H1 (cell line): ENCODE measurements at regions not wholly inside any gene's neighbourhood (a gene's known extent, or its start where the extent isn't known, plus 50 kb on each side); places are given as distances from the start of the nearest gene placed in this dataset.

Experiments used
- CTCF ChIA-PET: fragments of 300-600 bp; sonication (Branson Sonifier 250); formaldehyde crosslinking; loops from one replicate; lab custom pipeline; 2021; ENCODE audit not compliant: partially characterized antibody; lab: Charles Lee
- POLR2A ChIA-PET: fragments of 300-600 bp; sonication (Branson Sonifier 250); formaldehyde crosslinking; loops from one replicate; lab custom pipeline; 2021; ENCODE audit warnings: inconsistent platforms; ENCODE audit not compliant: partially characterized antibody; lab: Charles Lee
- DNase-seq, 2 experiments: peaks; one replicate each; pipeline versions ENCODE4 v3.0.0 to v3.0.0-alpha.2; 2010 to 2022; ENCODE audit warnings: low spot score in 2 of 2, low read depth in 1 of 2, mixed read lengths in 1 of 2
- FAIRE-seq: peaks from 2 replicates; lab custom pipeline; 2011; peaks lifted over from hg19 to GRCh38; lab: Jason Lieb, UNC
- H2AFZ ChIP-seq: 2 replicates; pipeline ENCODE4 v1.8.1; 2012; ENCODE audit warnings: low read length, inconsistent platforms
- H2AK5ac ChIP-seq: 2 replicates; pipeline ENCODE4 v1.6.1; 2013; ENCODE audit warnings: low read depth, low read length
- H2BK120ac ChIP-seq: replicated peaks from 2 replicates; pipeline ENCODE3; 2013; ENCODE audit warnings: low read depth, low read length, inconsistent platforms
- H2BK12ac ChIP-seq: 2 replicates; pipeline ENCODE4 v1.6.1; 2013; ENCODE audit warnings: low read depth, low read length
- H2BK15ac ChIP-seq: 2 replicates; pipeline ENCODE4 v1.6.1; 2013; ENCODE audit warnings: low read length
- H2BK20ac ChIP-seq: 2 replicates; pipeline ENCODE4 v1.6.1; 2013; ENCODE audit warnings: low read length
- H2BK5ac ChIP-seq: 2 replicates; pipeline ENCODE4 v1.6.1; 2013; ENCODE audit warnings: low read depth, low read length
- H3K14ac ChIP-seq: 2 replicates; pipeline ENCODE4 v1.6.1; 2013; ENCODE audit warnings: inconsistent platforms; ENCODE audit not compliant: insufficient read length
- H3K18ac ChIP-seq: 2 replicates; pipeline ENCODE4 v1.6.1; 2013; ENCODE audit warnings: low read length; ENCODE audit errors: extremely low read depth
- H3K23ac ChIP-seq: 2 replicates; pipeline ENCODE4 v1.6.1; 2013; ENCODE audit warnings: inconsistent platforms; ENCODE audit not compliant: insufficient read length
- H3K23me2 ChIP-seq: 2 replicates; pipeline ENCODE4 v1.6.1; 2013; ENCODE audit warnings: low read depth, low read length
- H3K27ac ChIP-seq: 2 replicates; pipeline ENCODE4 v1.6.1; 2011; ENCODE audit warnings: low read depth, low read length, inconsistent platforms
- H3K27me3 ChIP-seq, 4 experiments: replicated peaks in 1 of 4; 1 replicate in 1 of 4; 2 replicates in 3 of 4; pipeline versions ENCODE4 v1.6.1 to v1.8.1; 2011 to 2013; ENCODE audit warnings: low read length in 3 of 4, mild to moderate bottlenecking in 3 of 4, inconsistent platforms in 2 of 4, mixed read lengths in 2 of 4, moderate library complexity in 1 of 4; ENCODE audit not compliant: control insufficient read depth in 3 of 4, insufficient read depth in 3 of 4; ENCODE audit errors: extremely low read depth in 1 of 4
- H3K36me3 ChIP-seq, 4 experiments: 2 replicates each; pipeline versions ENCODE4 v1.6.1 to v1.8.1; 2011 to 2013; ENCODE audit warnings: mild to moderate bottlenecking in 4 of 4, low read length in 3 of 4, moderate library complexity in 2 of 4, control low read depth in 1 of 4, inconsistent platforms in 1 of 4; ENCODE audit not compliant: insufficient read depth in 4 of 4, control insufficient read depth in 2 of 4
- H3K4ac ChIP-seq: replicated peaks from 2 replicates; pipeline ENCODE3; 2013; ENCODE audit warnings: low read length, low read depth, mixed read lengths, inconsistent platforms; ENCODE audit not compliant: insufficient read length
- H3K4me1 ChIP-seq, 4 experiments: replicated peaks in 1 of 4; 1 replicate in 1 of 4; 2 replicates in 3 of 4; pipeline versions ENCODE4 v1.6.1 to v1.8.1; 2011 to 2013; ENCODE audit warnings: low read length in 3 of 4, inconsistent platforms in 2 of 4, mixed read lengths in 1 of 4; ENCODE audit not compliant: insufficient read depth in 4 of 4, control insufficient read depth in 3 of 4
- H3K4me2 ChIP-seq, 2 experiments: 2 replicates each; pipeline versions ENCODE4 v1.6.1 to v1.8.1; 2011 to 2013; ENCODE audit warnings: low read depth in 2 of 2, low read length in 2 of 2, control low read depth in 1 of 2, inconsistent platforms in 1 of 2, mild to moderate bottlenecking in 1 of 2; ENCODE audit not compliant: insufficient read depth in 1 of 2
- H3K4me3 ChIP-seq, 4 experiments: fragments of 200-600, 300-600 bp in 1 of 4; sonication (generic), shearing (Covaris generic), sonication (Bioruptor Twin) in 1 of 4; 2 replicates each; pipeline versions ENCODE4 v1.5.1 to v1.8.1; 2011 to 2016; ENCODE audit warnings: low read length in 4 of 4, low read depth in 3 of 4, control low read depth in 2 of 4, inconsistent platforms in 2 of 4, mild to moderate bottlenecking in 2 of 4, mixed read lengths in 1 of 4, moderate library complexity in 1 of 4; ENCODE audit not compliant: insufficient read depth in 2 of 4; ENCODE audit errors: extremely low read depth in 1 of 4
- H3K56ac ChIP-seq: replicated peaks from 2 replicates; pipeline ENCODE3; 2013; ENCODE audit warnings: low read depth, mild to moderate bottlenecking, mixed read lengths, low read length, inconsistent platforms; ENCODE audit not compliant: insufficient read length
- H3K79me1 ChIP-seq: 2 replicates; pipeline ENCODE4 v1.6.1; 2013; ENCODE audit warnings: low read depth, low read length, control low read depth
- H3K79me2 ChIP-seq, 2 experiments: 2 replicates each; pipeline versions ENCODE4 v1.6.1 to v1.8.1; 2012 to 2013; ENCODE audit warnings: low read length in 2 of 2, mild to moderate bottlenecking in 2 of 2, inconsistent platforms in 1 of 2; ENCODE audit not compliant: insufficient read depth in 2 of 2, control insufficient read depth in 1 of 2
- H3K9ac ChIP-seq, 4 experiments: replicated peaks in 1 of 4; 1 replicate in 1 of 4; 2 replicates in 3 of 4; pipeline versions ENCODE4 v1.6.1 to v1.8.1; 2011 to 2013; ENCODE audit warnings: low read depth in 3 of 4, low read length in 3 of 4, control low read depth in 2 of 4, mild to moderate bottlenecking in 2 of 4, moderate library complexity in 2 of 4, inconsistent platforms in 1 of 4; ENCODE audit errors: extremely low read depth in 1 of 4
- H3K9me3 ChIP-seq, 2 experiments: 2 replicates each; pipeline versions ENCODE4 v1.6.1 to v1.8.1; 2012 to 2013; ENCODE audit warnings: mild to moderate bottlenecking in 2 of 2, moderate library complexity in 2 of 2, control low read depth in 1 of 2, inconsistent platforms in 1 of 2, low read depth in 1 of 2, low read length in 1 of 2, mixed read lengths in 1 of 2; ENCODE audit not compliant: insufficient read depth in 2 of 2
- H4K20me1 ChIP-seq, 2 experiments: replicated peaks in 1 of 2; 2 replicates each; pipeline versions ENCODE3 to v1.8.1; 2011 to 2013; ENCODE audit warnings: inconsistent platforms in 2 of 2, low read length in 2 of 2, mild to moderate bottlenecking in 1 of 2; ENCODE audit not compliant: insufficient read depth in 2 of 2, control insufficient read depth in 1 of 2
- H4K5ac ChIP-seq: 2 replicates; pipeline ENCODE4 v1.6.1; 2013; ENCODE audit warnings: low read length, low read depth, mixed read lengths, inconsistent platforms; ENCODE audit not compliant: insufficient read length
- H4K8ac ChIP-seq: 2 replicates; pipeline ENCODE4 v1.8.0; 2013; ENCODE audit warnings: mild to moderate bottlenecking, moderate library complexity, low read length, inconsistent platforms; ENCODE audit not compliant: insufficient read depth; ENCODE audit errors: extremely low read depth
- H4K91ac ChIP-seq: replicated peaks from 2 replicates; pipeline ENCODE3; 2013; ENCODE audit warnings: low read length, mixed read lengths, inconsistent platforms; ENCODE audit not compliant: insufficient read length
- ATF2 ChIP-seq: IDR thresholded peaks from 2 replicates; pipeline ENCODE4 v1.6.1; 2012; ENCODE audit warnings: low read length, inconsistent platforms
- CEBPB ChIP-seq: IDR thresholded peaks from 2 replicates; pipeline ENCODE4 v1.6.1; 2012; ENCODE audit warnings: low read depth, low read length
- HDAC6 ChIP-seq: IDR thresholded peaks from one replicate; pipeline ENCODE4 v1.7.1; 2012; ENCODE audit warnings: low read depth, mild to moderate bottlenecking, inconsistent platforms, low read length, moderate library complexity
- SIRT6 ChIP-seq: IDR thresholded peaks from one replicate; pipeline ENCODE4 v1.7.1; 2012; ENCODE audit warnings: low read length, inconsistent platforms
- TAF7 ChIP-seq: optimal IDR thresholded peaks from 2 replicates; pipeline ENCODE3; 2011; ENCODE audit warnings: low read depth, mild to moderate bottlenecking, inconsistent platforms, low read length, moderate library complexity, borderline replicate concordance
- USF2 ChIP-seq: IDR thresholded peaks from 2 replicates; pipeline ENCODE4 v1.6.1; 2011; ENCODE audit warnings: low read length, improper control_type of control experiment
- WGBS, 2 experiments: shearing (Covaris generic) in 1 of 2; methylation state at CpG; one replicate each; pipeline versions ENCODE4 v1.1.6 to v1.1.7; 2013 to 2015; ENCODE audit warnings: low lambda C conversion rate in 2 of 2, mixed read lengths in 2 of 2, inconsistent platforms in 1 of 2, low coverage in 1 of 2, missing lambda C conversion rate in 1 of 2; ENCODE audit not compliant: insufficient replicate concordance in 2 of 2, insufficient coverage in 1 of 2, insufficient read length in 1 of 2; ENCODE audit errors: extremely low coverage in 1 of 2, missing lambda C conversion rate in 1 of 2; 5-methylcytosine and 5-hydroxymethylcytosine counted together

- no peak overlapping the region for H2AFZ ChIP-seq
- 85% methylated on average over 11 of the region's 11 CpGs; no CpG with 5 or more reads in 1 of the 2 experiments for WGBS, 2 experiments
- POLR2A ChIA-PET = no interaction called here
- TF ChIP-seq HDAC6 (no peak), TAF7 (no peak), ATF2 (no peak), USF2 (no peak), SIRT6 (no peak), CEBPB (no peak)
Measured at GRCh38 chr4:4659871-4660651, 118.2 kb upstream of the STX18 start.

More at GRCh38 chr4:4659871-4660651, 118.2 kb upstream of the STX18 start:
- Histone ChIP-seq H2BK5ac (no peak overlapping the region), H3K4me2 (no peak overlapping the region), H3K23ac (no peak overlapping the region), H3K79me1 (no peaks in the 10 kb centered on the region), H3K27me3 (no peaks in the 10 kb centered on the region; a peak in 1 of 7 replicates), H4K20me1 (no peaks in the 10 kb centered on the region), H3K9ac (no peak overlapping the region), H4K91ac (no peak overlapping the region), H3K4me3 (no peak overlapping the region), H3K27ac (no peak overlapping the region), H2BK15ac (no peak overlapping the region), H2BK12ac (no peak overlapping the region), H3K9me3 (no peaks in the 10 kb centered on the region), H4K8ac (no peak overlapping the region), H3K79me2 (no peaks in the 10 kb centered on the region), H2BK120ac (no peak overlapping the region), H3K56ac (no peak overlapping the region), H4K5ac (no peak overlapping the region), H2BK20ac (no peak overlapping the region), H3K18ac (no peak overlapping the region), H3K4ac (no peak overlapping the region), H3K23me2 (no peaks in the 10 kb centered on the region), H3K4me1 (no peaks in the 10 kb centered on the region; a peak in 1 of 7 replicates), H3K36me3 (no peaks in the 10 kb centered on the region), H2AK5ac (no peak overlapping the region), H3K14ac (no peak overlapping the region)
- no peak for DNase-seq
- CTCF ChIA-PET = interaction anchor here (1.1 to 3.6 kb wide), 3 partner anchors 8 to 290 kb away, joined by 3 to 19 read pairs (median 3); no protein-coding TSS in a partner anchor
- no peak for FAIRE-seq
